Thyroid gland (tissue), 4 donors: ENCODE measurements at regions not wholly inside any gene's neighbourhood (a gene's known extent, or its start where the extent isn't known, plus 50 kb on each side); places are given as distances from the start of the nearest gene placed in this dataset.

ENCODE experiments used
- POLR2A ChIP-seq, 2 donors: fragments of 450-650 bp; IDR thresholded peaks; one replicate each; pipeline ENCODE4 v1.6.1; 2017; ENCODE audit warnings: antibody characterized with exemption in 2 of 2, mild to moderate bottlenecking in 2 of 2, moderate library complexity in 1 of 2
- TF ChIP-seq, protein P1 (sequence below), 6 experiments: fragments of 200-600 bp in 3 of 6; fragments of 450-650 bp in 3 of 6; sonication (generic) in 3 of 6; IDR thresholded peaks; one replicate each; pipeline ENCODE4 v1.5.1; 2016 to 2019; ENCODE audit warnings: antibody characterized with exemption in 6 of 6, mild to moderate bottlenecking in 2 of 6, inconsistent platforms in 1 of 6, moderate library complexity in 1 of 6

DNA sequence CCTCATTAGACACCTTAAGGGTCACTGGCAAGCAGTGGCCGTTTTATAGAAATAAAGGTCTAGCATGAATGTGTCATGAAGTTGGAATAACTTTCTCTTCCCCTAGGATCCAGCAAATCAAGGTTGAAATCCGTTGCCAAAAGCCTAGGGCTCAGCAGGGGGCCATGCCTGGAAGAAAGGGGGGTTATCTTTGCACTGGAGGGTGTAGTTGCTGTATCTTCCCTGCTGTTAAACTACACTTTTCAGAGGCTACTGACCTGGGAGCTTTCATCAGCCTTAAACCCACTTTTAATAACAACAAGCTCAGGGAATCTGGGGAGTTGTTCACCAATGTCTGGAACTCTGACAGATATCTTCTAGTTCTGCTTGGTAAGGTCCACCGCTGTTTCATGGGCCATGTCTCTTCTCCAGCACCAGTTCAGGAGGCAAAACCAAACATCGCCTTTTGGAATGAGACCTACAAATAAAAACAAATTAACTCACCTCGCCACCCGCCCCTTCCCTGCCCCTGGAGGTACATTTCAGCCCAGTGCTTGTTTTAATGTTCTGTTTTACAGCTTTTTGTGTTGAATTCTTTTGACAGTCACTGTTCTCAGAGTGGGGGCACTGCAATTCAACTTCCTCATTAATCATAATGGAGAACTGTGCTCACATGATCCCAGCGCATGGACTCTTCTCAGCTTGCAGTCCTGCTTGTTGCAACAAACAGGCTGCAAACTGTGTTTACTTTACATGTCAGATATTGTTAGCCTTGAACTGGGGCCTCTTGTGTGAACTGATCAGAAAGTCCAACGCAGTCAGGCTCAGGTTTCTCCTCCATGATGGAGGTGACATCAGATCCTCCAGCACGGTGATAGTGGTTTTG is 508.7 kb downstream of the KCNJ2 start:
- TF ChIP-seq, protein P1, sequence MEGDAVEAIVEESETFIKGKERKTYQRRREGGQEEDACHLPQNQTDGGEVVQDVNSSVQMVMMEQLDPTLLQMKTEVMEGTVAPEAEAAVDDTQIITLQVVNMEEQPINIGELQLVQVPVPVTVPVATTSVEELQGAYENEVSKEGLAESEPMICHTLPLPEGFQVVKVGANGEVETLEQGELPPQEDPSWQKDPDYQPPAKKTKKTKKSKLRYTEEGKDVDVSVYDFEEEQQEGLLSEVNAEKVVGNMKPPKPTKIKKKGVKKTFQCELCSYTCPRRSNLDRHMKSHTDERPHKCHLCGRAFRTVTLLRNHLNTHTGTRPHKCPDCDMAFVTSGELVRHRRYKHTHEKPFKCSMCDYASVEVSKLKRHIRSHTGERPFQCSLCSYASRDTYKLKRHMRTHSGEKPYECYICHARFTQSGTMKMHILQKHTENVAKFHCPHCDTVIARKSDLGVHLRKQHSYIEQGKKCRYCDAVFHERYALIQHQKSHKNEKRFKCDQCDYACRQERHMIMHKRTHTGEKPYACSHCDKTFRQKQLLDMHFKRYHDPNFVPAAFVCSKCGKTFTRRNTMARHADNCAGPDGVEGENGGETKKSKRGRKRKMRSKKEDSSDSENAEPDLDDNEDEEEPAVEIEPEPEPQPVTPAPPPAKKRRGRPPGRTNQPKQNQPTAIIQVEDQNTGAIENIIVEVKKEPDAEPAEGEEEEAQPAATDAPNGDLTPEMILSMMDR (IDR thresholded peaks at IDR 0.05) = no peak
- TF ChIP-seq POLR2A (IDR thresholded peaks at IDR 0.05) = no peak
